K562 (cell line): ENCODE measurements at regions not wholly inside any gene's neighbourhood (a gene's known extent, or its start where the extent isn't known, plus 50 kb on each side); places are given as distances from the start of the nearest gene placed in this dataset.

Experiments
- DLX4 ChIP-seq: fragments of 250-450 bp; sonication (Bioruptor Pico); IDR thresholded peaks from 2 replicates; pipeline ENCODE4 v1.6.1; 2021; ENCODE audit warnings: mild to moderate bottlenecking
- TF ChIP-seq, protein P1 (sequence below): fragments of 200-600 bp; sonication (generic); IDR thresholded peaks from one replicate; pipeline ENCODE4 v1.6.1; 2012; ENCODE audit warnings: mild to moderate bottlenecking, low read depth, low read length, inconsistent platforms

DNA sequence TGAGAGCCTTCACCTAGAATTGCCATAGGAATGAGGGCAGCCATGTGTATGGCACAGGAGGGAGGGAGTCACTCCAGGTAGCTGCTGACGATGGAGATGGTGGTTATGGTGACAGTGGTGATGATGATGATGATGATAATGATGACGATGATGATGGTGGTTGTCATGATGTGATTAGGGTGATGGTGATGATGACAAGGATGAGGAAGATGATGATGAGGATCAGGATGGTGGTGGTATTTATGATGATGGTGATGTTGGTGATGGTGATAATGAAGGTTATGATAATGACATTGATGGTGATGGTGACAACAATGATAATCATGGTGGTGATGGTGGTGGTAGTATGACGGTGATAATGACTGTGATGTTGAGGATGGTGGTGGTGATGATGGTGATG, 1130.5 kb downstream of the BRD1 start (continued):
- TF ChIP-seq, protein P1, sequence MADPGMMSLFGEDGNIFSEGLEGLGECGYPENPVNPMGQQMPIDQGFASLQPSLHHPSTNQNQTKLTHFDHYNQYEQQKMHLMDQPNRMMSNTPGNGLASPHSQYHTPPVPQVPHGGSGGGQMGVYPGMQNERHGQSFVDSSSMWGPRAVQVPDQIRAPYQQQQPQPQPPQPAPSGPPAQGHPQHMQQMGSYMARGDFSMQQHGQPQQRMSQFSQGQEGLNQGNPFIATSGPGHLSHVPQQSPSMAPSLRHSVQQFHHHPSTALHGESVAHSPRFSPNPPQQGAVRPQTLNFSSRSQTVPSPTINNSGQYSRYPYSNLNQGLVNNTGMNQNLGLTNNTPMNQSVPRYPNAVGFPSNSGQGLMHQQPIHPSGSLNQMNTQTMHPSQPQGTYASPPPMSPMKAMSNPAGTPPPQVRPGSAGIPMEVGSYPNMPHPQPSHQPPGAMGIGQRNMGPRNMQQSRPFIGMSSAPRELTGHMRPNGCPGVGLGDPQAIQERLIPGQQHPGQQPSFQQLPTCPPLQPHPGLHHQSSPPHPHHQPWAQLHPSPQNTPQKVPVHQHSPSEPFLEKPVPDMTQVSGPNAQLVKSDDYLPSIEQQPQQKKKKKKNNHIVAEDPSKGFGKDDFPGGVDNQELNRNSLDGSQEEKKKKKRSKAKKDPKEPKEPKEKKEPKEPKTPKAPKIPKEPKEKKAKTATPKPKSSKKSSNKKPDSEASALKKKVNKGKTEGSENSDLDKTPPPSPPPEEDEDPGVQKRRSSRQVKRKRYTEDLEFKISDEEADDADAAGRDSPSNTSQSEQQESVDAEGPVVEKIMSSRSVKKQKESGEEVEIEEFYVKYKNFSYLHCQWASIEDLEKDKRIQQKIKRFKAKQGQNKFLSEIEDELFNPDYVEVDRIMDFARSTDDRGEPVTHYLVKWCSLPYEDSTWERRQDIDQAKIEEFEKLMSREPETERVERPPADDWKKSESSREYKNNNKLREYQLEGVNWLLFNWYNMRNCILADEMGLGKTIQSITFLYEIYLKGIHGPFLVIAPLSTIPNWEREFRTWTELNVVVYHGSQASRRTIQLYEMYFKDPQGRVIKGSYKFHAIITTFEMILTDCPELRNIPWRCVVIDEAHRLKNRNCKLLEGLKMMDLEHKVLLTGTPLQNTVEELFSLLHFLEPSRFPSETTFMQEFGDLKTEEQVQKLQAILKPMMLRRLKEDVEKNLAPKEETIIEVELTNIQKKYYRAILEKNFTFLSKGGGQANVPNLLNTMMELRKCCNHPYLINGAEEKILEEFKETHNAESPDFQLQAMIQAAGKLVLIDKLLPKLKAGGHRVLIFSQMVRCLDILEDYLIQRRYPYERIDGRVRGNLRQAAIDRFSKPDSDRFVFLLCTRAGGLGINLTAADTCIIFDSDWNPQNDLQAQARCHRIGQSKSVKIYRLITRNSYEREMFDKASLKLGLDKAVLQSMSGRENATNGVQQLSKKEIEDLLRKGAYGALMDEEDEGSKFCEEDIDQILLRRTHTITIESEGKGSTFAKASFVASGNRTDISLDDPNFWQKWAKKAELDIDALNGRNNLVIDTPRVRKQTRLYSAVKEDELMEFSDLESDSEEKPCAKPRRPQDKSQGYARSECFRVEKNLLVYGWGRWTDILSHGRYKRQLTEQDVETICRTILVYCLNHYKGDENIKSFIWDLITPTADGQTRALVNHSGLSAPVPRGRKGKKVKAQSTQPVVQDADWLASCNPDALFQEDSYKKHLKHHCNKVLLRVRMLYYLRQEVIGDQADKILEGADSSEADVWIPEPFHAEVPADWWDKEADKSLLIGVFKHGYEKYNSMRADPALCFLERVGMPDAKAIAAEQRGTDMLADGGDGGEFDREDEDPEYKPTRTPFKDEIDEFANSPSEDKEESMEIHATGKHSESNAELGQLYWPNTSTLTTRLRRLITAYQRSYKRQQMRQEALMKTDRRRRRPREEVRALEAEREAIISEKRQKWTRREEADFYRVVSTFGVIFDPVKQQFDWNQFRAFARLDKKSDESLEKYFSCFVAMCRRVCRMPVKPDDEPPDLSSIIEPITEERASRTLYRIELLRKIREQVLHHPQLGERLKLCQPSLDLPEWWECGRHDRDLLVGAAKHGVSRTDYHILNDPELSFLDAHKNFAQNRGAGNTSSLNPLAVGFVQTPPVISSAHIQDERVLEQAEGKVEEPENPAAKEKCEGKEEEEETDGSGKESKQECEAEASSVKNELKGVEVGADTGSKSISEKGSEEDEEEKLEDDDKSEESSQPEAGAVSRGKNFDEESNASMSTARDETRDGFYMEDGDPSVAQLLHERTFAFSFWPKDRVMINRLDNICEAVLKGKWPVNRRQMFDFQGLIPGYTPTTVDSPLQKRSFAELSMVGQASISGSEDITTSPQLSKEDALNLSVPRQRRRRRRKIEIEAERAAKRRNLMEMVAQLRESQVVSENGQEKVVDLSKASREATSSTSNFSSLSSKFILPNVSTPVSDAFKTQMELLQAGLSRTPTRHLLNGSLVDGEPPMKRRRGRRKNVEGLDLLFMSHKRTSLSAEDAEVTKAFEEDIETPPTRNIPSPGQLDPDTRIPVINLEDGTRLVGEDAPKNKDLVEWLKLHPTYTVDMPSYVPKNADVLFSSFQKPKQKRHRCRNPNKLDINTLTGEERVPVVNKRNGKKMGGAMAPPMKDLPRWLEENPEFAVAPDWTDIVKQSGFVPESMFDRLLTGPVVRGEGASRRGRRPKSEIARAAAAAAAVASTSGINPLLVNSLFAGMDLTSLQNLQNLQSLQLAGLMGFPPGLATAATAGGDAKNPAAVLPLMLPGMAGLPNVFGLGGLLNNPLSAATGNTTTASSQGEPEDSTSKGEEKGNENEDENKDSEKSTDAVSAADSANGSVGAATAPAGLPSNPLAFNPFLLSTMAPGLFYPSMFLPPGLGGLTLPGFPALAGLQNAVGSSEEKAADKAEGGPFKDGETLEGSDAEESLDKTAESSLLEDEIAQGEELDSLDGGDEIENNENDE, result no peak
- TF ChIP-seq DLX4 (CRISPR knock-in tag), result no peak
